ENCODE measurements at regions not wholly inside any gene's neighbourhood (a gene's known extent, or its start where the extent isn't known, plus 50 kb on each side); places are given as distances from the start of the nearest gene placed in this dataset.
A peak's percentile ranks its signal among the peaks of the same experiment; 100 is the strongest.

DNA sequence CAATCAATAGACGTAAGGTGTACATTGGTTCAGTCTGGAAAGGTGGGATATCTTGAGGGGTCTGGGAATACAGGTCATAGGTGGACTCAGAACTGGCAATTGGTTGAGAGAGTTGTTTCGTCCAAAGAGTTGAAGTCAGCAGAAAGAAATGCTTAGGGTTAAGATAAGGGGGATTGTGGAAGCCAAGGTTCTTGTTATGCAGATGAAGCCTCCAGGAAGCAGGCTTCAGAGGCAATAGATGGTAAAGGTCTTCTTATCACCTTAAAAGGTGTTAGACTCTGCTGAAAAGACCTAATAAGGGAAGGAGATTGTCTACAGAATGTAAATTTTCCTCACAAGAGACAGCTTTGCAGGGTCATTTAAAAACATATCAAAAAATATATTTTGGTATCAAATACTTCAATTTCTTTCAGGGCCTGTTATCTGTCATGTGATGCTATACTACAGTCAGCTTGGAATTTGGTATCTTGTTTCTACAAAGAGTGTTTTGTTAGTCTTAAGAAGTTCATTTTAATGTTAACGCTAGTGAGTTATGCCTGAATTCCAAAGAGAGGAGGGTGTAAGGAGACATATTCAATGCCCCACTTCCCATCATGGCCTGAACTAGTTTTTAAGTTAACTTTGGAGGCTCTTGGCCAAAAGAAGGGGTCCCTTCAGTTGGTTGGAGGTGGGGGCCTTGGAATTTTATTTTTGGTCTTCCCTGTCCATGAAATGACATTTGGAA is 378.2 kb upstream of the ROBO2 start:
- intact Hi-C loops (cut with DNase I) = no loop called here
- no peak for ATAC-seq

DNA sequence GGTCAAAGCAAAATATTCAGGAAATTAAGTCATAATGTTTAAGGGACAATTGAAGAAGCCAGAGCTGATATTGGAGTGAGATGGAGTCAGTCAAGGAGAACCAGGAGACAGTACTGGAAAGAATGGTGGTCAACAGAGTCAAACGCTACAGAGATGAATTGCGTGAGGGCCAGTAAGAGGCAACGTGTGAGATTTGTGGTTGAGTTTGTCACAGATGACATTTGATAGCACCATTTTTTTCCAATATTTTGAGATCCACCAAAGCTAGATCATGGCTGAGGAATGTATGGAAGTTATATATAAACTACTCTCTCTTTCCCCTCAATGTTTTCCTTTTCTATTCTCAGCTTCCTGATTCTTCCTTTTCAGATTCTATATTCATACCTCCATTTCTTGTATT is 375.1 kb upstream of the ROBO2 start:
- intact Hi-C loops (cut with DNase I) = no loop called here
- no peaks in the 10 kb centered on the region for H3K4me1 ChIP-seq (ENCODE audit: control insufficient read depth, insufficient read depth, low read length)
- H3K27me3 ChIP-seq (ENCODE audit: control insufficient read depth, insufficient read depth) = no peaks in the 10 kb centered on the region
- ATAC-seq = no peak
- H3K27ac ChIP-seq (ENCODE audit: low read length) = no peak overlapping the region
- no peak for DNase-seq
- H3K9me3 ChIP-seq (ENCODE audit: control insufficient read depth, low read length) = no peaks in the 10 kb centered on the region
- no peak overlapping the region for H3K4me3 ChIP-seq (ENCODE audit: low read length)
- 88% methylated on average over 3 of the region's 3 CpGs for WGBS

More for the DNA sequence above, 378.2 kb upstream of the ROBO2 start:
- Histone ChIP-seq H3K27me3 (ENCODE audit: control insufficient read depth, insufficient read depth) (no peaks in the 10 kb centered on the region), H3K4me1 (ENCODE audit: control insufficient read depth, insufficient read depth, low read length) (no peaks in the 10 kb centered on the region), H3K27ac (ENCODE audit: low read length) (no peak overlapping the region), H3K4me3 (ENCODE audit: low read length) (no peak overlapping the region), H3K9me3 (ENCODE audit: control insufficient read depth, low read length) (no peaks in the 10 kb centered on the region)
- WGBS = 45% methylated on average over 3 of the region's 3 CpGs
- no peak for DNase-seq

DNA sequence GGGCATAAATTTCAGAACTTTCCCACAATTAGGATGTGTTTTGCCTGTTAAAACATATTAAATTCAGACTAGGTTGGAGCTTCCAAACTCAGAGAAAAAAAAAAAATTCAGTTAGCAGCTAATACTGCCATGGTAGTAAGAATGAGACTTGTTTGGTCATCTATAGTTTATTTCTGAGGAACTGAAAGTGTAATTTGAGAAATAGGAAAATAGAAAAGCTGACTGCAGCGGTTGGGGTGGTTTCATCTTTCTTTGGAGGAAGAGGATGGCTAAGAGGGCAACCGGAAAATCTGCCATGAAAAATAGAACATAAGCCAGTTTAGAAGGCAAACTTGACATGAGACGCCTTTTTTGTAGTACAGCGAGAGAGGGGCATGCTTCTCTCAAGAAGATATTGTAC is 371.2 kb upstream of the ROBO2 start:
- no peaks in the 10 kb centered on the region for H3K9me3 ChIP-seq (ENCODE audit: control insufficient read depth, low read length)
- intact Hi-C loops (cut with DNase I) = no loop called here
- H3K4me1 ChIP-seq (ENCODE audit: control insufficient read depth, insufficient read depth, low read length) = no peaks in the 10 kb centered on the region
- no peak for ATAC-seq
- no peak overlapping the region for H3K27ac ChIP-seq (ENCODE audit: low read length)
- no peaks in the 10 kb centered on the region for H3K27me3 ChIP-seq (ENCODE audit: control insufficient read depth, insufficient read depth)
- H3K4me3 ChIP-seq (ENCODE audit: low read length) = no peak overlapping the region
- WGBS = 87% methylated on average over 4 of the region's 4 CpGs
- DNase-seq = no peak

- Histone ChIP-seq H3K27me3 (ENCODE audit: control insufficient read depth, insufficient read depth) (no peaks in the 10 kb centered on the region), H3K9me3 (ENCODE audit: control insufficient read depth, low read length) (no peaks in the 10 kb centered on the region), H3K4me3 (ENCODE audit: low read length) (no peak overlapping the region), H3K27ac (ENCODE audit: low read length) (no peak overlapping the region), H3K4me1 (ENCODE audit: control insufficient read depth, insufficient read depth, low read length) (no peaks in the 10 kb centered on the region)
- 82% methylated on average over 5 of the region's 5 CpGs for WGBS
- DNase-seq = no peak
- intact Hi-C loops (cut with DNase I) = no loop called here
- no peak for ATAC-seq
Measured at GRCh38 chr3:76669322-76669721, 370.6 kb upstream of the ROBO2 start.

GRCh38 chr3:76673171-76673570 is 366.7 kb upstream of the ROBO2 start:
- ATAC-seq = no peak
- Histone ChIP-seq H3K4me3 (ENCODE audit: low read length) (no peak overlapping the region), H3K9me3 (ENCODE audit: control insufficient read depth, low read length) (no peaks in the 10 kb centered on the region), H3K27me3 (ENCODE audit: control insufficient read depth, insufficient read depth) (no peaks in the 10 kb centered on the region), H3K4me1 (ENCODE audit: control insufficient read depth, insufficient read depth, low read length) (no peaks in the 10 kb centered on the region), H3K27ac (ENCODE audit: low read length) (no peak overlapping the region)
- DNase-seq = no peak
- intact Hi-C loops (cut with DNase I) = no loop called here
- 50% methylated on average over 4 of the region's 4 CpGs for WGBS

DNA sequence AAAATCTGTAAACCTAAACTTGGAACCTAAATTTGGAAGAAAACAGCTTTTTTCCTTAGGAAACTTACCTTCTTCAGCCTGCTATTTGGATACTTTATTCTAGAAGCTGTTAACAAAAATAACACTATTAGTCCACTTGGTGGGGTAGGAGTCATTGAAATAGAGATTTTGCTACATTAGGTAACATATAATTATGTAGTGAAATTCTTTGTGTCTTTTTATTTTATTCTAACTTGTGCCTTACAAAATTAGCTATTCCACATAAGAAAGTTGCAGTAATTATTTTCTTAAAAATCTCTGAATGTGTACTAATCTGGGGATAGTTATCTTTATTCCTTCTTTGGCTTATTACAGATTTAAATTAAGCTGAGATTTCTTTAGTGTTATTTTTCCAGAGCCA is 360.4 kb upstream of the ROBO2 start:
- Histone ChIP-seq H3K27ac (ENCODE audit: low read length) (no peak overlapping the region), H3K9me3 (ENCODE audit: control insufficient read depth, low read length) (no peaks in the 10 kb centered on the region), H3K27me3 (ENCODE audit: control insufficient read depth, insufficient read depth) (no peaks in the 10 kb centered on the region), H3K4me3 (ENCODE audit: low read length) (no peak overlapping the region), H3K4me1 (ENCODE audit: control insufficient read depth, insufficient read depth, low read length) (no peaks in the 10 kb centered on the region)
- intact Hi-C loops (cut with DNase I) = no loop called here
- ATAC-seq (no peak), DNase-seq (no peak)

DNA sequence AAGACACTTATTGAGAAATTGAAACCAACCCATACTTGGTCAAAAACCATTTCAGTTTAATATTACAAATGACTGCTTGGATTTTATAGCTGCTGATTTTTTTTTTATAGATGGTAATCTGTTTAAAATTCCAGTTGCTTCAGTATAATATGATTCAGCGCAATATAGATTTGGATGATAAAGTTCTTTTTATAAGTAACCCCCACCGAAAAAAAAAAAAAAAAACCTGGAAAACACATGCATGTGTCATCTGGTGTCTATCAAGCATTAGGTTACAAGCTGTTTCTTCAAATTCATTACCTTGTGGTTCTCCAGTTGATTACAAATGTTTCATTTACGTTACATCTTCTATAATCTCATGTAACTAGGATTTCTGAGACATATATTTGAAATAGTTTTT is 356.6 kb upstream of the ROBO2 start:
- no peak for ATAC-seq
- H3K27ac ChIP-seq (ENCODE audit: low read length) = no peak overlapping the region
- no peaks in the 10 kb centered on the region for H3K4me1 ChIP-seq (ENCODE audit: control insufficient read depth, insufficient read depth, low read length)
- no peaks in the 10 kb centered on the region for H3K27me3 ChIP-seq (ENCODE audit: control insufficient read depth, insufficient read depth)
- no peak overlapping the region for H3K4me3 ChIP-seq (ENCODE audit: low read length)
- no peaks in the 10 kb centered on the region for H3K9me3 ChIP-seq (ENCODE audit: control insufficient read depth, low read length)
- 70% methylated on average over 3 of the region's 3 CpGs for WGBS
- DNase-seq = no peak
- intact Hi-C loops (cut with DNase I) = no loop called here

- H3K27me3 ChIP-seq (ENCODE audit: control insufficient read depth, insufficient read depth) = no peaks in the 10 kb centered on the region
- no peak overlapping the region for H3K4me3 ChIP-seq (ENCODE audit: low read length)
- ATAC-seq = no peak
- WGBS = 77% methylated on average over 2 of the region's 2 CpGs
- H3K4me1 ChIP-seq (ENCODE audit: control insufficient read depth, insufficient read depth, low read length) = no peaks in the 10 kb centered on the region
- no peak overlapping the region for H3K27ac ChIP-seq (ENCODE audit: low read length)
- intact Hi-C loops (cut with DNase I) = no loop called here
- H3K9me3 ChIP-seq (ENCODE audit: control insufficient read depth, low read length) = no peaks in the 10 kb centered on the region
- DNase-seq = no peak
Measured at GRCh38 chr3:76684946-76685345, 355.0 kb upstream of the ROBO2 start.

- Histone ChIP-seq H3K4me3 (ENCODE audit: low read length) (no peak overlapping the region), H3K27ac (ENCODE audit: low read length) (no peak overlapping the region), H3K27me3 (ENCODE audit: control insufficient read depth, insufficient read depth) (no peaks in the 10 kb centered on the region), H3K9me3 (ENCODE audit: control insufficient read depth, low read length) (no peaks in the 10 kb centered on the region), H3K4me1 (ENCODE audit: control insufficient read depth, insufficient read depth, low read length) (no peaks in the 10 kb centered on the region)
- no peak for DNase-seq
- 35% methylated on average over 5 of the region's 5 CpGs for WGBS
- no peak for ATAC-seq
- intact Hi-C loops (cut with DNase I) = no loop called here
Measured at GRCh38 chr3:76685858-76686257, 354.0 kb upstream of the ROBO2 start.

GRCh38 chr3:76687019-76687418 is 352.9 kb upstream of the ROBO2 start:
- ATAC-seq = no peak
- H3K4me3 ChIP-seq (ENCODE audit: low read length) = no peak overlapping the region
- no peak for DNase-seq
- H3K27ac ChIP-seq (ENCODE audit: low read length) = no peak overlapping the region
- no peaks in the 10 kb centered on the region for H3K9me3 ChIP-seq (ENCODE audit: control insufficient read depth, low read length)
- intact Hi-C loops (cut with DNase I) = no loop called here
- no peaks in the 10 kb centered on the region for H3K4me1 ChIP-seq (ENCODE audit: control insufficient read depth, insufficient read depth, low read length)
- WGBS = 96% methylated on average over 3 of the region's 3 CpGs
- H3K27me3 ChIP-seq (ENCODE audit: control insufficient read depth, insufficient read depth) = no peaks in the 10 kb centered on the region

- intact Hi-C loops (cut with DNase I) = no loop called here
- Histone ChIP-seq H3K9me3 (ENCODE audit: control insufficient read depth, low read length) (no peaks in the 10 kb centered on the region), H3K27me3 (ENCODE audit: control insufficient read depth, insufficient read depth) (no peaks in the 10 kb centered on the region), H3K27ac (ENCODE audit: low read length) (no peak overlapping the region), H3K4me1 (ENCODE audit: control insufficient read depth, insufficient read depth, low read length) (no peaks in the 10 kb centered on the region), H3K4me3 (ENCODE audit: low read length) (no peak overlapping the region)
- WGBS = 46% methylated on average over 5 of the region's 5 CpGs
- ATAC-seq (no peak), DNase-seq (no peak)
Measured at GRCh38 chr3:76694063-76694462, 345.8 kb upstream of the ROBO2 start.

- peak in 1 of 3 donors; percentile 25 for DNase-seq
- intact Hi-C loops (cut with DNase I) = no loop called here
- Histone ChIP-seq H3K27me3 (ENCODE audit: control insufficient read depth, insufficient read depth) (no peaks in the 10 kb centered on the region), H3K27ac (ENCODE audit: low read length) (no peak overlapping the region), H3K4me1 (ENCODE audit: control insufficient read depth, insufficient read depth, low read length) (no peaks in the 10 kb centered on the region), H3K4me3 (ENCODE audit: low read length) (no peak overlapping the region), H3K9me3 (ENCODE audit: control insufficient read depth, low read length) (no peaks in the 10 kb centered on the region)
- no peak for ATAC-seq
- 33% methylated on average over 7 of the region's 7 CpGs for WGBS
Measured at GRCh38 chr3:76698136-76698706, 341.7 kb upstream of the ROBO2 start.
